HG03064 (cell line): ENCODE measurements at regions not wholly inside any gene's neighbourhood (a gene's known extent, or its start where the extent isn't known, plus 50 kb on each side); places are given as distances from the start of the nearest gene placed in this dataset.
"Not testable (repeated sequence)": the region's sequence is repeated elsewhere in the genome, so short reads cannot be mapped to it uniquely, and the experiment has no call there.

Experiments used
- ATAC-seq: cut with Tn5 transposase; IDR thresholded peaks from one replicate; pipeline ENCODE4 v1.9.1; 2021; ENCODE audit warnings: low read depth; ENCODE audit not compliant: unreplicated experiment

DNA sequence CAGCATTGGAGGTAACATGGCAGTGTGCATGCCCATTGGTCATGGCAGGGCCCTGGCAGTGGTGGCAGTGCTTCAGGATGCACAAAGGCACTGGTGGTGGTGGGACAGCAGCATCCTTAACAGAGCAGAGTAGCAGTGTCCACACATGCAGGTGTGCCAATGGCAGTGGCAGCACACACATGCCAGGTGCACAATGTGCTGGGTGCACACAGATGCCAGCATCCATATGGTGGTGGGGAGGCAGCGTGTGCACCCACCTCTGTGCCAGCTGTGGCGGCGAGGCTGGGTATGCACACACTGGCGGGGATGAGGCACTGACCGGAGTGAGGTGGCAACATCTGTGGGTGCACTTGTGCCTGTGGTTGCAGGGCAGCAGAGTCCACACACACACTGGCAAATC, 150.6 kb downstream of the SI start:
- ATAC-seq = no peak

DNA sequence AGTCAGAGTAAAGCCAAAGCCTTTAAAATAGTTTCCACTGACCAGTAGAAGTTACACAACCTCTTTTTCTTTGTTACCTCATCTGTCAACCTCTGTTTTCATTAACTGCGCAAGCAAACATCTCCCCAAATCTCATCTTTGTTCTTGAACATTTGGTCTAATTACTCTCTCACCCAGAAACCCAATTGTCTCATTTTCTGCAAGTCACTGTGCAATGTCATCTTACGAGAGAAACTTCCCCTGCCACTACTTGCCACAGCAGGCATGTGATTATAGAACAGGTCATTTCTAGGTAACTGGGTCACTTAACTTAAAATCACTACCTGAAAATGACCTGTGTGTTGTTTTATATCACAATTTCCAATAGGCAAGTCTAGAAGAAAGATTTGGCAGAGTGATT, 159.4 kb downstream of the SI start:
- no peak for ATAC-seq

DNA sequence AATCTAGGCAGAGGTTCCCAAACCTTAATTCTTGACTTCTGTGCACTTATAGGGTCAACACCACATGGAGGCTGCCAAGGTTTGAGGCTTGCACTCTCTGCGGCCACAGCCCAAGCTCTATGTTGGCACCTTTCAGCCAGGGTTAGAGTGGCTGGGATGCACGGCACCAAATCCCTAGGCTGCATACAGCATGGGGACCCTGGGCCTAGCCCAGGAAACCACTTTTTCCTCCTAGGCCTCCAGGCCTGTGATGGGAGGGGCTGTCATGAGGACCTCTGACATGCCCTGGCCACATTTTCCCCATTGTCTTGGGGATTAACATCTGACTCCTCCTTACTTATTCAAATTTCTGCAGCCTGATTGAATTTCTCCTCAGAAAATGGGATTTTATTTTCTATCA, 165.4 kb downstream of the SI start:
- ATAC-seq = no peak

- ATAC-seq = no peak
These were observed 174.4 kb downstream of the SI start for GRCh38 chr3:164903820-164904451.

- ATAC-seq = no peak
These were observed 181.0 kb downstream of the SI start for GRCh38 chr3:164897342-164897741.

DNA sequence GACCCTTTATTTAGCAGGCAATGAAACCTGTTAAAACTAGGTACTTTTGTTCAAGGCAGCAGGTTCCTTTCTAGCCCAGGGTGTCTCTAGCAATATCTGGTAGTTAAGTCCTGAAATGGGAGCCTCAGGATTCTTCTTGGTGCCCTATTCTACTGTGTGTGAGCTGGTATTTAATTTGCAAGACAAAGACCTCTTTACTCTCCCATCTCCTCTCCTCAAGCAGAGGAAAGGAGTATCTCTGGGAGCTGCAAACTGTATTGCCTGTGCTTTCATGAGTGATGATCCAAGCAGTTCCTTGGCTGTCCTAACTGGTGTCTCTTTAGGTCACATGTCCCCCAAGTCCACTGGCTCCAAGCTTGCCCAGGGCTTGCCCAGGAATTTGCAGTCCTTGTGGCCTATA, 188.2 kb downstream of the SI start:
- no peak for ATAC-seq

DNA sequence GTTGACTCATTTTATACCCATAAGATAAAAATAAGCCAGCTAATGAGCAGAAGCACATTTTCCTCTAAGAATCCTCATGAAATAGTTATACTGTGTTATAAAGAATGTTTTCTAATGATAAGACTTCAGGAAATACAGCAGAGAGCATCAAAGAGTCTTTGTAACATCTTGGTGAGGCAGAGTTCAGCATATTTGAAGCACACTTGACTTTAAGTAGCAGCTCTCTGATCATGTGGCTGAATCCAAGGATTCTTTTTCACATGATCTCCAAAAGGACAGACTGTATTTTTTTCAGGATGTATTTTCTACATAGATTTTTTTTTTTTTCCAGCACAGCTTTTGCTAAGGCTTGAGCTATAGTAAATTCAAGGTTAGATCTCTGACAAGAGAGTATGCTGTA, 195.1 kb downstream of the SI start:
- no peak for ATAC-seq

DNA sequence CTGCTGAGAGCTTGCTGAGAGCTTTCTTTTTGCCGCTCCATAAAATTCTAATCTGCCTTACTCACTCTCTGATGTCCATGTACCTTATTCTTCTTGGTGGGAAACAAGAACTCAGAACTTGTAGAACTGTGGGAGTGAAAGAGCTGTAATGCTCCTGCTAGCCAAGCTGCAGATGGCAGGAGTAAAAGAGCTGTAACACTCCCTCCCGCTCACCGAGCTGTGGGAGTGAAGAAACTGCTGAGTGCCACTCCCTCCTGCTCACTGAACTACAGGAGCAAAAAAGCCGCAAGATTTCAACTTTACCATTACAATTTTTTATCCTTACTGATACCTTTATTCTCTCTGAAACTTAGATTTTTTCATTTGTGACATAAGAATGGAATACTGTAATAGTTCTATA, 199.1 kb downstream of the SI start:
- no peak for ATAC-seq

DNA sequence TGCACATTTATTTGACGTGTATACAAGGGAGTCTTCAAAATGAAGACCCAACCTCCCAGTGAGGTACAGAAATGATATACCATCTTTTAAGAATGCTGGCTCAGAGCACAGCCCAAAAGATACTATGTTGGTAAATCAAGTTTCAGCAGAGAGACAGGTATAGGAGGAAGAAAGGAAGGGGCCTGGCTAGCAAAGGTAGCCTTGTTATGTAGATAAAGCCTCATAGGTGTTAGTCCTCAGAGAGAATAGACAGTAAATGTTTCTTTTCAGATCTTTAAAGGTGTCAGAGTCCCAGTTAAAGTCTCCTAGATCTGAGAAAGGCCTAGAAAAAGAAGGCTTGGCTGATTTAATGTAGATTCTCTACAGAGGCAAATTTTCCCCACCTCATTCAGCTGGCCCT, 213.8 kb downstream of the SI start:
- ATAC-seq = no peak

DNA sequence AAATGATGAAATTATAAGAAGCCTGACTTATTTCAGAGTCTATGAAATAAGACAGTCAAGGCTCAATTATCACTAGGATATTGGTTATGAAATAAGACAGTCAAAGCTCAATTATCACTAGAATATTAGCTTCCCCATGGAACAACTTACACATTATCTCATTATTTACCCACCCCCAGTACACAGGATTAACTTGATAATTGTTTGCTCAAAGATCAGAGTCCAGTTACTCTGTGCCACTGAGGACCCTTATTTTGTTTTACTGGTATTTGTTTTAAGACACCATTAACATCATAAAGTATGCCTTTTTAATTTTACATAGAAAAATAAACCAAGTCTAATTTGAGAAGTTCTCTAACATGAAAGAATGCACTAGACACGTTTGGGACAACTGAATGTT, 225.4 kb downstream of the SI start:
- no peak for ATAC-seq

DNA sequence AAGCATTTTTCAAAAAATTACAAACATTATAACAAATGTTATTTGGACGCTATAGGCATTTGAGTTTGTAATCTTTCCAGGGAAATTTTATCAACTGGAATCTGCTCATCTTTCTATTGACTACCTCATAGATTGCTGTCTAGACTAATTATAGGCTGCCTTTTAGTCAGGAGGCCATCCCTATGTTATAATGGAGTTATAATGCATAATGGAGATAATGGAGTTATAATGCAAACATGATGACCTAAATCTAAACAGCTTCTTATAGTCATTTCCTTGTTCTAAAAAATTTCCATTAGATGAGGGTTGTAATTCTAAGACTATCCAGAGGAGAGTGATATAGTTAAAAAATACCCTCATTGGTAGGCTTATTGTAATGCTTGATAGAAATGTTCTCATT, 226.4 kb downstream of the SI start:
- no peak for ATAC-seq

DNA sequence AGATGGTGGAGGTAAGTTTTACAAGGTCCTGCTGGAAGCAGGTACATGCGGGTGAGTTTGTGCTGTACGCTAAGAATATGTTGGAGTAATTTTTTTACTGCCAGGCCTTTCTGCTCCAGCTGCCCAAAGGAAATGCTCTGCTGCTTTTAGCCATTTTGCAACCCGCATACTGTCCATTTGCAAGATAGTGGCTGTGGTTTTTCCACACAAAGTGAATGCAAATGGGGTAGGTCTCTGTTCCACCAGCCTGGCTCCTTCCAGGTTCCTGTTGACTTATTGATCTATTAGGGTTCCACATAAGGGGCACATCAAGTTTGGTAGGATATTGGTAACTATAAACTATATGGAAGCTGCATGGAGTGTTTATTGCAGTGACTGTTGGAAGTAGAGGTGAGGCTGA, 227.1 kb downstream of the SI start:
- ATAC-seq = no peak

DNA sequence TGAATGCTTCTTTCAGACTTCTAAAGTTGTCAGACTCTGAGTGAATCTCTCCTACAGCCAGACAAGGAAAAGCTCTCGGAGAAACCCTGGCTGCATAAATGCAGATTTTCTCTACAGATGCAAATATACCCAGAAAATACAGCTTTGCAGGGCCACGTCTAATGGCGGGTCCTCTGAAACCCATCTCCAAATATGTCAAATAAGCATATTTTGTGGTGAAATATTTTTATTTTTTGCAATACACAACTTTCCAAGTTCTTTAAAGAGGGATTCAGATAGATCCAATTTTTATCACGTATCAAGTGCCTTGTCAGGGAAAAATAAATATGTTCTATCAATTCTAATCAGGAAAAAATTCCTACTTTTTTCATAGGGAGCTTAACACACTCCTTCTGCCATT, 229.4 kb downstream of the SI start:
- no peak for ATAC-seq

- ATAC-seq = no peak
These were observed 232.6 kb downstream of the SI start for GRCh38 chr3:164845739-164846138.

- ATAC-seq = no peak
These were observed 246.1 kb downstream of the SI start for GRCh38 chr3:164832216-164832615.

DNA sequence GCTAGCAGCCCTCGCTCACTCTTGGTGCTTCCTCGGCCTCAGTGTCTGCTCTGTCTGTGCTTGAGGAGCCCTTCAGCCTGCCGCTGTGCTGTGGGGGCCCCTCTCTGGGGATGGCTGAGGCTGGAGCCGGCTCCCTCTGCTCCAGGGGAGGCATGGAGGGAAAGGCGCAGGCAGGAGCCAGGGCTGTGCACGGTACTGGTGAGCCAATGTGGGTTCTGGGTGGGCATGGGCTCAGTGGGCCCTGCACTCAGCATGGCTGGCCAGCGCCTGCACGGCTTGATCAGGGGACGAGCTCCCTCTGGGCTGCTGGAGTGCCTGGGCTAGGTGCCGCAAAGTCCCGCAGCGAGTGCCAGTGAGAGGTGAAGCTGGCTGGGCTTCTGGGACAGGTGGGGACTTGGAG, 260.0 kb downstream of the SI start:
- ATAC-seq = no peak

DNA sequence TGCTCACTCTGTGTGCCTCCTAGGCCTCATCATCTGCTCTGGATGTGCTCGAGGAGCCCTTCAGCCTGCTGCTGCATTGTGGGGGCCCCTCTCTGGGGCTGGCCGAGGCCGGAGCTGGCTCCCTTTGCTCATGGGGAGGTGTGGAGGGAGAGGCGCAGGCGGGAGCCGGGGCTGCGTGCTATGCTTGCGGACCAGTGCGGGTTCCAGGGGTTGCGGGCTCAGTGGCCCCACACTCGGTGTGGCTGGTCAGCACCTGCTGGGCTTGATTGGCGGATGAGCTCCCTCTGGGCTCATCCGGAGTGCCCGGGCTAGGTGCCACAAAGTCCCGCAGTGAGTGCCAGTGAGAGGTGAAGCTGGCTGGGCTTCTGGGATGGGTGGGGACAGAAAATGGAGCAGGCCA, 264.2 kb downstream of the SI start:
- ATAC-seq = no peak

GRCh38 chr3:164812042-164812441, 266.3 kb downstream of the SI start:
- no peak for ATAC-seq

GRCh38 chr3:164806188-164806587, 272.1 kb downstream of the SI start:
- no peak for ATAC-seq

- no peak for ATAC-seq
These were observed 284.2 kb downstream of the SI start for GRCh38 chr3:164794099-164794498.

- ATAC-seq = no peak
These were observed 287.0 kb downstream of the SI start for GRCh38 chr3:164791263-164791662.

DNA sequence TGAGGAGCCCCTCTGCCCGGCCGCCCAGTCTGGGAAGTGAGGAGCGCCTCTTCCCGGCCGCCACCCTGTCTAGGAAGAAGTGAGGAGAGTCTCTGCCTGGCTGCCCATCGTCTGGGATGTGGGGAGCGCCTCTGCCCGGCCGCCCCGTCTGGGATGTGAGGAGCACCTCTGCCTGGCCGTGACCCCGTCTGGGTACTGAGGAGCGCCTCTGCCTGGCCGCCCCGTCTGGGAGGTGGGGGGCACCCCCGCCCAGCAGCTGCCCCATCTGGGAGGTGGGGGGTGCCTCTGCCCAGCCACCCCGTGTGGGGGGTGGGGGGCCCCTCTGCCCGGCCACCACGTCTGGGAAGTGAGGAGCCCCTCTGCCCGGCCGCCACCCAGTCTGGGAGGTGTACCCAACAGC, 293.9 kb downstream of the SI start:
- ATAC-seq = not testable (repeated sequence)

- ATAC-seq = no peak
These were observed 296.5 kb downstream of the SI start for GRCh38 chr3:164781755-164782154.
